ENCODE measurements at regions not wholly inside any gene's neighbourhood (a gene's known extent, or its start where the extent isn't known, plus 50 kb on each side); places are given as distances from the start of the nearest gene placed in this dataset.

- Histone ChIP-seq H2AFZ (peak overlapping the region; percentile 78), H3K4me2 (no peak overlapping the region), H3K27me3 (ENCODE audit: insufficient read depth) (no peaks in the 10 kb centered on the region), H3K27ac (ENCODE audit: low read depth) (no peak overlapping the region), H3F3A (replicated peaks; ENCODE audit: low read depth) (no peaks in the 10 kb centered on the region), H4K20me1 (replicated peaks; ENCODE audit: insufficient read depth) (no peaks in the 10 kb centered on the region), H3K9me2 (ENCODE audit: insufficient read depth) (no peaks in the 10 kb centered on the region), H3K36me3 (ENCODE audit: insufficient read depth) (no peaks in the 10 kb centered on the region), H3K4me1 (ENCODE audit: insufficient read depth) (peaks cover 21% of the 10 kb centered on the region), H3K4me3 (no peak overlapping the region), H3K79me2 (replicated peaks; ENCODE audit: insufficient read depth) (no peaks in the 10 kb centered on the region)
- Mint-ChIP-seq H3K27ac (no peak overlapping the region), H3K4me3 (no peak overlapping the region), H3K9me3 (no peaks in the 10 kb centered on the region), H3K4me1 (peaks cover 22% of the 10 kb centered on the region), H3K36me3 (ENCODE audit: low read depth) (no peaks in the 10 kb centered on the region), H3K27me3 (ENCODE audit: insufficient read depth, low read depth, poor library complexity) (peaks cover 4% of the 10 kb centered on the region)
- ATAC-seq (peak; percentile 88), DNase-seq (ENCODE audit: low spot score) (no peak)
- TF ChIP-seq, protein P1, sequence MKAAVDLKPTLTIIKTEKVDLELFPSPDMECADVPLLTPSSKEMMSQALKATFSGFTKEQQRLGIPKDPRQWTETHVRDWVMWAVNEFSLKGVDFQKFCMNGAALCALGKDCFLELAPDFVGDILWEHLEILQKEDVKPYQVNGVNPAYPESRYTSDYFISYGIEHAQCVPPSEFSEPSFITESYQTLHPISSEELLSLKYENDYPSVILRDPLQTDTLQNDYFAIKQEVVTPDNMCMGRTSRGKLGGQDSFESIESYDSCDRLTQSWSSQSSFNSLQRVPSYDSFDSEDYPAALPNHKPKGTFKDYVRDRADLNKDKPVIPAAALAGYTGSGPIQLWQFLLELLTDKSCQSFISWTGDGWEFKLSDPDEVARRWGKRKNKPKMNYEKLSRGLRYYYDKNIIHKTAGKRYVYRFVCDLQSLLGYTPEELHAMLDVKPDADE (IDR thresholded peaks at IDR 0.05), result no peak
- no peak for TF ChIP-seq POLR2AphosphoS5 (IDR thresholded peaks at IDR 0.05; ENCODE audit: low read depth)
- TF ChIP-seq STAT1 (IDR thresholded peaks at IDR 0.05; ENCODE audit: unreplicated experiment), result no peak
- no peak for TF ChIP-seq CREB1 (CRISPR knock-in tag; IDR thresholded peaks at IDR 0.05; ENCODE audit: low read depth)
- no peak for TF ChIP-seq ZNF331 (CRISPR knock-in tag; IDR thresholded peaks at IDR 0.05; ENCODE audit: low read depth)
- TF ChIP-seq JUNB (IDR thresholded peaks at IDR 0.05; ENCODE audit: unreplicated experiment), result no peak
- no peak for TF ChIP-seq CTCF (conservative IDR thresholded peaks at IDR 0.05; ENCODE audit: low read depth in 2 of 2)
- no peak for TF ChIP-seq NANOG (IDR thresholded peaks at IDR 0.05; ENCODE audit: borderline replicate concordance)
- TF ChIP-seq, protein P2, sequence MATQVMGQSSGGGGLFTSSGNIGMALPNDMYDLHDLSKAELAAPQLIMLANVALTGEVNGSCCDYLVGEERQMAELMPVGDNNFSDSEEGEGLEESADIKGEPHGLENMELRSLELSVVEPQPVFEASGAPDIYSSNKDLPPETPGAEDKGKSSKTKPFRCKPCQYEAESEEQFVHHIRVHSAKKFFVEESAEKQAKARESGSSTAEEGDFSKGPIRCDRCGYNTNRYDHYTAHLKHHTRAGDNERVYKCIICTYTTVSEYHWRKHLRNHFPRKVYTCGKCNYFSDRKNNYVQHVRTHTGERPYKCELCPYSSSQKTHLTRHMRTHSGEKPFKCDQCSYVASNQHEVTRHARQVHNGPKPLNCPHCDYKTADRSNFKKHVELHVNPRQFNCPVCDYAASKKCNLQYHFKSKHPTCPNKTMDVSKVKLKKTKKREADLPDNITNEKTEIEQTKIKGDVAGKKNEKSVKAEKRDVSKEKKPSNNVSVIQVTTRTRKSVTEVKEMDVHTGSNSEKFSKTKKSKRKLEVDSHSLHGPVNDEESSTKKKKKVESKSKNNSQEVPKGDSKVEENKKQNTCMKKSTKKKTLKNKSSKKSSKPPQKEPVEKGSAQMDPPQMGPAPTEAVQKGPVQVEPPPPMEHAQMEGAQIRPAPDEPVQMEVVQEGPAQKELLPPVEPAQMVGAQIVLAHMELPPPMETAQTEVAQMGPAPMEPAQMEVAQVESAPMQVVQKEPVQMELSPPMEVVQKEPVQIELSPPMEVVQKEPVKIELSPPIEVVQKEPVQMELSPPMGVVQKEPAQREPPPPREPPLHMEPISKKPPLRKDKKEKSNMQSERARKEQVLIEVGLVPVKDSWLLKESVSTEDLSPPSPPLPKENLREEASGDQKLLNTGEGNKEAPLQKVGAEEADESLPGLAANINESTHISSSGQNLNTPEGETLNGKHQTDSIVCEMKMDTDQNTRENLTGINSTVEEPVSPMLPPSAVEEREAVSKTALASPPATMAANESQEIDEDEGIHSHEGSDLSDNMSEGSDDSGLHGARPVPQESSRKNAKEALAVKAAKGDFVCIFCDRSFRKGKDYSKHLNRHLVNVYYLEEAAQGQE (IDR thresholded peaks at IDR 0.05; ENCODE audit: unreplicated experiment), result no peak
- no peak for TF ChIP-seq ZNF114 (CRISPR knock-in tag; IDR thresholded peaks at IDR 0.05)
- no peak for TF ChIP-seq EZH2 (IDR thresholded peaks at IDR 0.05; ENCODE audit: low read depth, unreplicated experiment)
- no peak for TF ChIP-seq ZNF462 (CRISPR knock-in tag; IDR thresholded peaks at IDR 0.05)
- no peak for TF ChIP-seq EZH2phosphoT487 (IDR thresholded peaks at IDR 0.05; ENCODE audit: unreplicated experiment)
Measured at GRCh38 chr11:129291546-129291945, 84.1 kb upstream of the BARX2 start.

All from GM23338 (cell line).